HG03558 (cell line): ENCODE measurements at regions not wholly inside any gene's neighbourhood (a gene's known extent, or its start where the extent isn't known, plus 50 kb on each side); places are given as distances from the start of the nearest gene placed in this dataset.
"Not testable (repeated sequence)": the region's sequence is repeated elsewhere in the genome, so short reads cannot be mapped to it uniquely, and the experiment has no call there.

Experiments used
- ATAC-seq: cut with Tn5 transposase; IDR thresholded peaks from one replicate; pipeline ENCODE4 v1.9.1; 2021; ENCODE audit warnings: moderate number of reproducible peaks; ENCODE audit not compliant: unreplicated experiment; ENCODE audit errors: extremely low read depth

DNA sequence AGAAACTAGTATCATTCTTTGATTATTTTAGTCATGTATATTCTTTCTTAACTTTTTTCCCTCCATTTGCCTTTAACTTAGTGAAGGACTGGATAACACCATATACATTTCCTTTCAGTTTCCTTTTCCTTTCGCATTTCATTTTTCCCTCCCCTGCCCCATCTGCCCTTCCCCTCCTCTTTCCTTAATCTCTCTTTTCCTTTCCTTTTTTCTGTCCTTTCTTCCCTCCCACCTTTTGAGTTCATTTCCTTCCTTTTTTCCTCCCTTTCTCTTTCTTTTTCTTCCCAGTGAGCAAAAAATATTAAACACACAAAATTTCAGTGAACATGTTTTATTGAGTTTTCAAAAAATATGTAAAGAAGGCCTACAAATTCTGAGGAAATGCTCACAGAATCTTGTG lies 373.3 kb downstream of the SRGAP2C start:
- not testable (repeated sequence) for ATAC-seq

GRCh38 chr1:121558514-121558913 lies 373.7 kb downstream of the SRGAP2C start:
- ATAC-seq = no peak

DNA sequence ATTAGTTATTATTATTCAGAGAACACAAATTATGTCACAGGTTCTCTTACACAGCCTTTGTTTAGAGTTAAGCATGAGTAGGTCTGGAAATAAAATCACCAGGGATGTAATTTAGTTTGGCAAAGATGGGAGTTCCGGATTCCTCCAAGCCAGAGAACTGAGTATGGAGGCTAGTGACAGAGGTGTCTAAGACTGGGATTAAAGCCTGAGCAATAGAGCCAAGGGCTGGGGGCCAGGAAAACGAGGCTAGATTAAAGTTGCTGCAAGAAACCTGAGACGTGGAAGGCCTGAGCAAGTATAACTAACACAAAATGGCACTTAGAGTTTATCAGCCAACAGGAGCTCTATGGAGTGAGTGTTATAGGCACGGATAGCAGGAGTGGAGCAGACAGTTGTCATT lies 381.6 kb downstream of the SRGAP2C start:
- no peak for ATAC-seq

DNA sequence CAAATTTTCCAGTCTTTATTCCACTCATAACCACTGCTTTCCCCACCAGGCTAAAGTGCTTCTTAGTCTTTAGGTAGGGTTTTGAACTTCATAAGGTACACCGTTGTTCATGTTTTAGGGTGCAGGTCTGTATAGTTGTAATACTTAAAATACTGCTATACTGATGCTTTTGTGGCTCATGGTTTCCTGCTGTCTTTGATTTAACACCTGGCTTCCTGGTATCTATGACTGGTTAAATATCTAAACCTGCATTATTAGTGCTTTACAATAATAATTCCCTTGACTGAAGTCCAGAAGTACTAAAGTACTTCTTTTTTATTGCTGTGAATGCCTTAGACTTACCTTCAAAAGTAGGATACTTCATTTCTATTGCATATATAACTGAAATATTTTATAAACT lies 384.7 kb downstream of the SRGAP2C start:
- no peak for ATAC-seq

DNA sequence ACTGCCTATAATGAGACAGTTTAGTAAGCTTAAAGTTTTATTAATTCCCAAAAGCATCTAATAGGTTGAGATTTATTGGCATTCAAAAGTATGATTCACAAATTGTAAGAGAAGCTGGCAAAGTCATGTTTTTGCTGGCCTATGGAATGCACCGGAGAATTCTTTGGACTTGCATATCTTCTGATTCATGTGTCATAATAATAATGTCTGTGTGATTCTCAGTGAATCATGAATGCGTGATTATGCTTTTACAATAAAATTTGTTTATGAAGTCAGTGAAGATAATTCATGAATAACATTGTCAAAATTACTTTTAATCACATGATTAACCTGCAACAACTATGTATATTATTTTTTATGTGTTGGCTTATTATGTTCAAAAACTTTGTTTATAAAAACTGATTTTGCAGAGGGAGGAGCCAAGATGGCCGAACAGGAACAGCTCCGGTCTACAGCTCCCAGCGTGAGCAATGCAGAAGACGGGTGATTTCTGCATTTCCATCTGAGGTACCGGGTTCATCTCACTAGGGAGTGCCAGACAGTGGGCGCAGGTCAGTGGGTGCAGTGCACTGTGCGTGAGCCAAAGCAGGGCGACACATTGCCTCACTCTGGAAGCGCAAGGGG lies 389.2 kb downstream of the SRGAP2C start:
- not testable (repeated sequence) for ATAC-seq

DNA sequence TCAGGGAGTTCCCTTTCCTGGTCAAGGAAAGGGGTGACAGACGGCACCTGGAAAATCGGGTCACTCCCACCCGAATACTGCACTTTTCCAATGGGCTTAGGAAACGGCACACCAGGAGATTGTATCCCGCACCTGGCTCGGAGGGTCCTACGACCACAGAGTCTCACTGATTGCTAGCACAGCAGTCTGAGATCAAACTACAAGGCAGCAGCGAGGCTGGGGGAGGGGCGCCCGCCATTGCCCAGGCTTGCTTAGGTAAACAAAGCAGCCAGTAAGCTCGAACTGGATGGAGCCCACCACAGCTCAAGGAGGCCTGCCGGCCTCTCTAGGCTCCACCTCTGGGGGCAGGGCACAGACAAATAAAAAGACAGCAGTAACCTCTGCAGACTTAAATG lies 389.7 kb downstream of the SRGAP2C start:
- not testable (repeated sequence) for ATAC-seq

- not testable (repeated sequence) for ATAC-seq
Observed at GRCh38 chr1:121582898-121583297, 398.1 kb downstream of the SRGAP2C start.

- no peak for ATAC-seq
Observed at GRCh38 chr1:121586369-121587229, 401.8 kb downstream of the SRGAP2C start.

GRCh38 chr1:121587230-121587569 lies 402.4 kb downstream of the SRGAP2C start:
- no peak for ATAC-seq

- no peak for ATAC-seq
Observed at GRCh38 chr1:121587777-121588176, 403.0 kb downstream of the SRGAP2C start.

DNA sequence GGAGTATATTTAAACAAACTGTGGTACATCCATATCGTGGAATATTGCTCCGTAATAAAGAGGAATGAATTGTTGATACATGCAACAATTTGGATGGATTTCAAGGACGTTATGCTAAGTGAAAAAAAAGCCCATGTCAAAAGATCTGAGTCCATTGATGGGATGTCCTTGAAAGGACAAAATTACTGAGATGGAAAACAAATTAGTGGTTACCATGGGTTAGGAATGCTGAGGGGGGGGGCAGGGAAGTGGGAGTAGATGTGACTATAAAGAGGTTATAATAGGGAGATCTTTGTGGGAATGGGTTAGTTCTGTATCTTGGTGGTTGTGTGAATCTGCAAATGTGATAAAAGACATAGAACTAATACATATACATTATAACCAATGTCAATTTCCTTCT lies 409.3 kb downstream of the SRGAP2C start:
- ATAC-seq = no peak

DNA sequence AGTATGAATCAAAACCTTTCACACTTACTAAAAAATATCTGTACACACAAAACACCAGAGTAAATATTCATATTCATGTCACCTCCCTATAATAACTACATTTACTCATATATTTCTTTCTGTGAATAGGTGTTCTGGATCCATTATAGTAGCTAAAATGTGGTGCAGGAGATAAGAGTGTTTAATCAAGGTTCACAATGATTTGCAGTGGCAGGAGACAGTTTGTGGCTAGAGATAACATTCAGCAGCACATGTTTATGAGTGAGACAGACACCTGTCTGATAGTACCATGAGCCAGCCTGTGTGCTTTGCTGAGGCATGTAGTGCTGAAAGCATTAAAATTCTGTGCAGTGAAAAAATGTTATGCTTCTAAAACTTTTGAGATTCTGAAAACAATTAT lies 410.3 kb downstream of the SRGAP2C start:
- ATAC-seq = no peak

GRCh38 chr1:121604843-121605444 lies 420.2 kb downstream of the SRGAP2C start:
- not testable (repeated sequence) for ATAC-seq

- ATAC-seq = not testable (repeated sequence)
Observed at GRCh38 chr1:121607499-121607898, 422.7 kb downstream of the SRGAP2C start.
